GM18861 (cell line): ENCODE measurements at regions not wholly inside any gene's neighbourhood (a gene's known extent, or its start where the extent isn't known, plus 50 kb on each side); places are given as distances from the start of the nearest gene placed in this dataset.

Experiments used
- ATAC-seq: cut with Tn5 transposase; IDR thresholded peaks from one replicate; pipeline ENCODE4 v1.9.1; 2021; ENCODE audit not compliant: unreplicated experiment

DNA sequence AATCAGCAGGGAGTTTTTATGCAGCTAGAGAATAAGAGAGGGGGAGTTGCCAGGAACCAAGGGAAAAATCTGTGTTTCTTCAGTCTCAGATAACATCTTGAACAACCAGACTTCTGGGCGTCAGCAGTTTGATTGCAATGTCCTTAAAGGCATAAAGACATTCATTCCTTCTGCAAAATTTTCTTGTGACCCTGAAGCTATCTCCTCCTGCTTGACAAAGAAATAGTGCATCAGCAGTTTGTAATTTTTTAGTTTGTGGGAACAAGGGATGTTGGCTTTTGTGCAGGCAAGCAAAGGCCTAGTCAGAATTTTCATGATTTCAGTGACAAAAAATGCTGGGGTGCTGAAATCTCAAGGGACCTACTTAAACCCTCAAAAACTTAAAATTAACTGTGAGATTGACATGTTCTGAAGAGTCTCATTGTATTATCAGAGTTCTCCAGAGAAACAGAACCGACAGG is 125.8 kb upstream of the UNC5C start:
- no peak for ATAC-seq

GRCh38 chr4:95672811-95673210 is 124.0 kb upstream of the UNC5C start:
- ATAC-seq = no peak

DNA sequence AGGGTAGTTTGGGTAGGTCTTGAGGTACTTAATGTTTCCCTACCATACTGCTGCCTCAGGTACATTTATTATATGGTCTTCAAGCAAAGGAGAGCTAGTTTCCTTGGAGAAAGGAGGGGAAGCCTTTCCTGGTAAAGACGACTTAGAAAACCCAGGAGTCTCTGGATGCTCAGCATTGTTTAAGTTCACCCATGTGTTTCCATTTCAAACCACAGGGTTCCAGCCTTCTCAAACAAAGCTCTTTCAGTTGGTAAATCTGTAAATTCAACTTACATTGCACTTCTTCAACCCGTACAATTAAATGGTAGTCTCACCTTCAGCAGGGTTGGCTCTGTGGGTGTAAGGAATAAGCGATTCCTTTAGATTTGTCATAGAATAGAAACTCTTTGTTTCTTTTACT is 111.9 kb upstream of the UNC5C start:
- ATAC-seq = no peak

DNA sequence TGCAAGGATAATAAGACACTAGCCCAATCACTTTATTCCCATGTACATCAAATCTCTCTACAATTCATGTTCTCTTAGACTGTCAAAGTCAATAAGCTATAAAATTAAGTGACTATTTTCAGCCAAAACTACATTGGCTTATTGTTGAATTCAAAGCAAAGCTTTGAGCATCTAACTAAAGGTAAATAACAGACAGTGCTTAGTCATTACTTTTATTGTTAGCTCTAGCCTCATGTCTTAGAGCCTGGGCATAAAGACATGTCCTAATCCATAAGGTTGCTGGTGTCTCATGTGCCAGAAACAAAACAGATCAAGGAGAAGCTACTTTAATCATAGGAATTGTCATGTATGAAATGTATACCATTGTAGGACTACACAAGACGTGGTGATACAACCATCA is 103.1 kb upstream of the UNC5C start:
- no peak for ATAC-seq

- no peak for ATAC-seq
Observed at GRCh38 chr4:95644417-95644816, 95.6 kb upstream of the UNC5C start.

- ATAC-seq = no peak
Observed at GRCh38 chr4:95643627-95644026, 94.9 kb upstream of the UNC5C start.

DNA sequence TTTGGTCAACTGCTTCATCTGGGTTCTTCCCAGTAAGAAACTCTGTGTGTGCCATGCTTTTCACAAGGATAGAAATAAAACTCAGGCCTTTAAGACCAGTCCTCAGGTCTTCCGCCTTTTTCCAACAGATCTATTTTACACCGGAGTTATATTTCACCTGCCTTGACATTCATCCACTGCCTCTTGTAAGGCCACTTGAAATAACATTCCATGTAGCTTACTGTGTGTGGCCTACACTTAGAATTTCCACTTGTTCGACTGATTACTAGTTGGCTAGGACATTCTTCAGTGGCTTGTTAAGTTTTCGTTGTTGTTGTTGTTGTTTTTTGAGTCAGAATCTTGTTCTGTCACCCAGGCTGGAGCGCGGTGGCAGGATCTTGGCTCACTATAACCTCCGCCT is 92.8 kb upstream of the UNC5C start:
- no peak for ATAC-seq

- ATAC-seq = no peak
Observed at GRCh38 chr4:95640311-95640710, 91.5 kb upstream of the UNC5C start.

DNA sequence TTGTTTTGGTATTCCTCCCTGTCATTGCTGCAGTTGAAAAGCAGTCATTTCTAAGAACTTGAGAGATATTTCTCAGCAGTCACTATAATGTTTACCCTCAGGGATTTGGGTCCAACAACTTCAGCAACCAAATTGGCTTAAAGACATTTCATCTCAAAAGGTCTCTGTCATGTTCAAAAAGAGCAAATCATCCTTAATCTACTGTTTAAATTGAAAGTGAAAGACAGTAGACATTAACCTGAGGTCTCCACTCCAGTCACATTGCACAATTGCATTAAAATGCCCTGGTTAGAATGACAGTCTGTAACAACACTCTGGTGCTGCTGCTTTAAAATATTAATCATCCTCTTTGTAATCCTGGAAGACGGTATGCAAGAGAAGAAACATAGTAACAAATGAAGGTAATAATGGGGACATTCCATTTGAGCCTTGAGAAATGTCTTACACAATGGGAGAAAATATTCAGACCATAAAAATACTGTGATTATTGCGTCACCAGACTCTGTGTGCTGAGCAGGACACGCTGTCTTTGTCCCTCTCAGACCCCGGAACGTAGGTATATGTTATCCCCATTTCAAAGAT is 90.2 kb upstream of the UNC5C start:
- ATAC-seq = no peak

DNA sequence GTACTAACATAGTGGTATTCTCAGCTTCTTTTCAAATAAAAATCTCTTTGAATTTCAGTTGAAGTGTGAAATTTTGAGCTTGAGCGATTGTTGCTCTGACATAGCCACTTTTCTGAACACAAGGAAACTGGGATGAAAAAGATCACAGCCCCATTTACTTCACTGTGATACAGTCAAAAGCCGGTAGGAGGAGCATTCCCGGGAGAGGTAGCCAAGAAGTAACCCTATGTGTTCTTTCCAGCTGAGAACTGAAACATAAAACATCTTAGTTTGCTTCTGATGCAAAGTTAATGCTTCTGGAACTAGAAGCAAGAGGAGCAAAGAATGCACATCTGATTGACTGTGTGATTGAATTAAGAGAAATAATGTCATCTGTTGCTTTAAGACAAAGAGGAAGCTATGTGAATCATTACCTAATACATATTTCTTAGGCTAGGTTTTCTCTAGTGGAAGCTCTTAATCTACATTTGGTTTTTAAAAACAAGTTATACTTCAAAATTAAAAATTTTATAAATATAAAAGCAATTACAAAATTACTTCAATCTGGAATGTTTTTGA is 88.3 kb upstream of the UNC5C start:
- no peak for ATAC-seq

GRCh38 chr4:95636061-95636460 is 87.3 kb upstream of the UNC5C start:
- no peak for ATAC-seq

- no peak for ATAC-seq
Observed at GRCh38 chr4:95627709-95628108, 78.9 kb upstream of the UNC5C start.

DNA sequence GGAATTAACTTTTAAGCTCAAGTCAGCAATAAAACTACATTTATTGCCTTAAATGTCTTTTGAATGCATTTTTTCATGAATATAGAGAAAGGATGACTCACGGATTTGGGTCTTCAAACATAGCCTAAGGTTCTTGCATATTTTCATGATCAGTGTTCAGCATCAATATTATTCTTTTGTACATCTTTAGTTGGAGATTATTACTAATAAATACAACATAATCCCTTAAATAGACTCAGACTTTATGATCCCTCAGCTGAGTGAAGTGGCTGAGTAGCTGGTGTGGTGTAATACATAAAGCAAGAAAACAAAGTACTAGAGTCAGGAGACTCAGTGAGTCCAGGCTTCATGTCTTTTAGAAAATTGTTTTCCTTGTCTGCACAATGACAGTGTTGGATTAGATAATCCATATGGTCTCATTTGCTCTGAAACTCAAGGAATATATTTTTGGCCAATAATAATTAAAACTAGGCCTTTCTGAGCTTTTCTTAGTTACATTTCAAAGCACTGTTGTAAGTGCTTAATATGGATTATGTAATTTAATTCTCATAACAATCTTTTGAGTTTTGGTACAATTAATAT is 78.3 kb upstream of the UNC5C start:
- no peak for ATAC-seq

- no peak for ATAC-seq
Observed at GRCh38 chr4:95625020-95625419, 76.2 kb upstream of the UNC5C start.

GRCh38 chr4:95619525-95620443 is 71.0 kb upstream of the UNC5C start:
- ATAC-seq = no peak

DNA sequence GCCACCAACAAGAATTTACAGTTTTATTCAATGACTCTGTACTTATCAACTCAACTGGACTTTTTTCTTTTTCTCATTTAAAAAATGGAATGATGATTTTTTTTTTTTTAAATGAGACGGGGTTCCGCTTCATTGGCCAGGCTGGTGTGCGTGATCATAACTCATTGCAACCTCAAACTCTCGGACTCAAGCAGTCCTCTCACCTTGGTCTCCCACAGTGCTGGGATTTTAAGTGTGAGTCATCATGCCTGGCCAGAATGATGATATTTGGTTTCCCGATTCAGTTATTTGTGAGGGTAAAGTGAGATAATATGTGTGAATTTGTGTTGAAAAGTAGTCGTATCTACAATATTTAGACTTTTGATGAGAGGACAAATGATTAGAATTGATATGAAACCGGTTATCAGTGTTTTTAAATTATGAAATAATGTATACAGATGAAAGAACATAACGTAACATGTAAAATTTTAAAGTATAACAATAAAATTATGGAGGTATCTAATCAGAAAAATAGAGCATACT is 66.0 kb upstream of the UNC5C start:
- no peak for ATAC-seq

DNA sequence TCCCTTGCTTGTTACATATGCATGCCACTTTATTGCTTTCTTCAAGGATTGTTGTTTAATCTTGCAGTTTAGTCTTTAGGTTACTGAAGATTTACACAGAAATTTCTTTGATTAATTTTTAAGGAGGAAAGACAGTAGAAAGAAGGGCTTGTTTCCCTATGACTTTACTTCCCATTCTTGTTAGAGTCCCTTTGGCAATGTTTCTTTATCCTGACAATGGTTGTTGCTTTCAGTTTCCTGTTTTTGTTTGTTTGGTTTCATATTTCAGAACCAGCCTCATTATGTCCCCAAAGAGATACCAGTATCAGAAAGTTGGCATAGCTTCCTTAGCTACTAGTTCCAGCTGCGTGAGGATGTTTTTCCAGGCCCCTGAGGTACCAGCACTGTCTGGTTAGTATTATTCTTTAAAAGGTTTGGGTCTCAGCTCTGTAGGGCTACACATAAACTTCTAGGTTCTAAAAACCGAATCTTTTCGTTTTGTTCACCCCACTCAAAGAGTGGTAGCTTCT is 61.3 kb upstream of the UNC5C start:
- ATAC-seq = no peak

GRCh38 chr4:95606739-95607138 is 58.0 kb upstream of the UNC5C start:
- no peak for ATAC-seq

DNA sequence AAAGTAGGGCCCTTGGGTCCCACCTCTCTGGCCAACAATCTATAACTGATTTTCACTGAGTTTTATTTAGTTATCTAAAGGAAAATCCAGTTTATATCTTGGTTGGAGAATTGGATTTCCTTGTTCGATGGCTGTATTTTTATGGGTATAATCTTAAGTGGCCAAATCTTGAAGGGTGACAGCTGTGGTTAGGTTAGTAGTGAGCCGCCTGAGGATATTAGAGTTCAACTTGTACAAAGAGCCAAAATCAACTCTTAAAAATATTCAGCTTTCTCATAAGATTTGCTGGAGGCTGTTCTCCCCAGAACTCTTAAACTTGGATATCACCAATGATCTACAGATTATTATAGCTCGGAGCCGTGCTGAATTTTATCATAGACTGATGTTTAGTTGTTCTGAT is 54.6 kb upstream of the UNC5C start:
- no peak for ATAC-seq

- no peak for ATAC-seq
Observed at GRCh38 chr4:95602872-95603271, 54.1 kb upstream of the UNC5C start.

DNA sequence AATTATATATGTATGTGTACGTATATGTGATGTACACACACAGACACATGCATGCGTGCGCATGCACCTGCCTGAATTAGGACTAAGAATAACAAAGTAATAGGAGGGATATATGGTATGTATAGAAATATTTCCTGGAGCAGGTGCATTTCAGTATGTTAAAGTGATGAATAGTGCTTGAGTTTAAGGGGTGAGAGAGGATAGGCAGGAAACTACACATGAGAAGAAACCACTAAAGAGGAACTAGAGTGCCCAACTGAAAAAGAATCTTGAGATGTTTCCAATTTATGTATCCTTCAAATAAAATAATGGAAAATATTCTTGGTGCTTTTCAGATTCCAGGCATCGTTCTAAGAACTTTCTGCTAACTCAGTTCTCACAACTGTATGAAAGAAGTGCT is 52.6 kb upstream of the UNC5C start:
- no peak for ATAC-seq
